Stimulated activated CD8-positive, alpha-beta memory T cell treated with anti-CD3 and anti-CD28 coated beads, Interleukin-7, amount 100 ng/mL, for 24 hours (primary cell): ENCODE measurements at regions not wholly inside any gene's neighbourhood (a gene's known extent, or its start where the extent isn't known, plus 50 kb on each side); places are given as distances from the start of the nearest gene placed in this dataset.
"Not testable (repeated sequence)": the region's sequence is repeated elsewhere in the genome, so short reads cannot be mapped to it uniquely, and the experiment has no call there.

ENCODE experiments used
- DNase-seq: peaks from one replicate; pipeline ENCODE4 v3.0.0-alpha.2; 2020; ENCODE audit warnings: low read depth

DNA sequence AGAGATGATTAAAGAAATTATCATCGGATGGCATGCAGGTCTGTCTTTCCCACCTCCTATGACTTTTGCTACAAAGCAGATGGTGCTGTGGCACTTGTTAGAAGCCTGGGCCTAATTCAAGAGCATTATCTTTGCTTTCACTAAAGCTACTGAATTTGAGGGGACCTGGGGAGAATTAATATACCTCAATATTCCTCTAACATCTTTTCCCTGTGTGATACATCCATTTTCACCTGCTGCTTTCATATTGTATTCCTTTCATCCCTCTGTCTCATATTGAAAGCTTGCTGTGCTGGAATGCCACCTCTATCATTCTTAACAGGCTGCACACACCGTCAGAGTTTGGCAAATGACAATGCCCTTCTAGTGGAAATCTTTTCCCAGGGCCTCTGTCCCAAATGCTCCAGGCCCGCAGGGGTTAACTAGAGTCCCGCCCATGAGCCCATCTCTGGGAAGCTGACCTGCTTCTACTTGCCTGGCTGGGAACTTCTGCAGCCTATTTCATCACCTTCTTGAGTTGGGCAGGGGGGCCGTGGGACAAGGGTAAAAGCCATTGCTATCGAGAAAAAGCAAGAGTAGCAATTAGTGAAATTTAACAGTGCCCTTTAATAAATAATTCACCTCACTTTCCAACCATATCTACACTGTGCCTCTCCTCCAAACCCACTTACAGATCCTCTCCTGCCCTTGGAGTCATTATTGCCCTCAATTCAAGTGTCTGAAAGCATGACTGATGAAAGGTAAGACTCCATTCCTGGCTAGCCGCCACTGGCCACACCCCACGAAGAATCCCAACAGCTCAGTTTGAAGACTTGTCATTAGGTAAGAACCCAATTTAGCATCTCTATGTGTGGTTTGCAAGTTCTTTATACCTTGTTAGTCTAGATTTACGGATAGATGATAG, 126.7 kb upstream of the BTG1 start:
- no peak for DNase-seq

- DNase-seq: no peak
Observed at GRCh38 chr12:92271341-92271740, 125.7 kb upstream of the BTG1 start.

GRCh38 chr12:92270521-92270920, 124.9 kb upstream of the BTG1 start:
- DNase-seq: no peak

DNA sequence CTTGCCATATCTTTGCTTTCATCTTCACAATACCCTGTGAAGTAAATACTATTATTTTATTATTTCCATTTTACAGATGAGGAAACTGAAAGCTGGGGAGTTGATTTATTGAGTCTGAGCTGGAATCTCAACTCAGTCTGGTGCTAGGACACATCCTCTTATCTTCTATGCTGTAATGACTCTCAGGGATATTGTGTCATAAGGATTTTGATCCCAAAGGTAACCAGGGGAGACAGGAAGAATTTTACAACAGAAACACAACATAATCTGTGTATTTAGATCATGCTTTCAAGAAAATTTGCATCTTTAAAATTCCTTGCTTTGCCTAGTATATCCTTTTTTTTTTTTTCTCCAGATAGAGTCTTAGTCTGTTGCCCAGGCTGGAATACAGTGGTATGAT, 123.3 kb upstream of the BTG1 start:
- DNase-seq: no peak

GRCh38 chr12:92261692-92262091, 116.0 kb upstream of the BTG1 start:
- no peak for DNase-seq

DNA sequence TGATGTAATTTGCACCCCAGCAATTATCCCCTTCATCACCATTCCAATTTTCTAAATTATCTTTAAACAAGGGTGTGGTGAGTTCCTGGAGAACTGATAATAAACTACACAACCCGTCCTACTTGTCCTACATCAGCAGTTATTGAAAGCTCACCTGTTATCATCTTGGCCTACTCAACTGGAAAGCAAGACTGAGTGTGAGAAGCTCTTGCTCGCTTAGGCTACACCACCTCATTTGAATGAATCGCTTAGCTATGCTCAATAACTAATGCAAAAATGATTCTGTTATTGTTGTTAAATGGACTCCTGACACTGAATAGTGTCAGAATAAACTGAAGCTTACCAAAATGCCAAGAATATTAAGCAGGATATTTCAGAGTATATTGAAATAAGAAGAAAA, 115.4 kb upstream of the BTG1 start:
- no peak for DNase-seq

GRCh38 chr12:92259696-92260251, 114.1 kb upstream of the BTG1 start:
- no peak for DNase-seq

GRCh38 chr12:92259291-92259690, 113.6 kb upstream of the BTG1 start:
- DNase-seq: no peak

DNA sequence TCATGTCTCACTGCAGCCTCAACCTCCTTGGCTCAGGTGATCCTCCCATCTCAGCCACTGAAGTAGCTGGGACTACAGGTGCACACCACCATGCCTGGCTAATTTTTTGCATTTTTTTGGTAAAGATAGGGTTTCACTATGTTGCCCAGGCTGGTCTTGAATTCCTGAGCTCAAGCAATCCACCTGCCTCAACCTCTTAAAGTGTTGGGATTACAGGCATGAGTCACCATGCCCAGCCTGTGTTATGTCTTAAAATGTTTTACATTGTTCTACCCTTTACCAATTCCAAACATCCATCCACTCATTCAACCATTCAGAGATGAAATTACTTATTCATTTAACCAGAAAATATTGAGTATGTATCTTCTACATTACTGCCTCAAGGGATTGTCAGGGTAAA, 111.6 kb upstream of the BTG1 start:
- no peak for DNase-seq

GRCh38 chr12:92255741-92256140, 110.1 kb upstream of the BTG1 start:
- DNase-seq: no peak

GRCh38 chr12:92253301-92253700, 107.7 kb upstream of the BTG1 start:
- no peak for DNase-seq

DNA sequence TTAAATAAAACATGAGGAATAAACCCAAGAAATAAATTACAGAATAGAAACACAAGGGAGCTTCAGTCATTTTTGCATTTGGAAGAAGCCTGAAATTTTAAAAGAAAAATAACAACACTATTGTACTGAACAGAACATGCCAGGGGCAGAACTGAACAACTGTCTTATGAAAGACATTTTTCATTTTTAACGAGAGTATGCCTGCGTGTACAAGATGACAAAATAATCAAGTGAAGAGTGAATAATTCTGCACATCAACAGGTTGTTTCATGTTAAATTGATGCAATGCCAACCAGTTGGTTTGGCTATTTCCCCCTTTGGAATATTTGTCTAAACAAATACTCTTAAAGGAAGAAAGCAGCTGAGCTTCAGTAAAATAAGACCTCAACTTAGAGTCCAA, 103.3 kb upstream of the BTG1 start:
- no peak for DNase-seq

DNA sequence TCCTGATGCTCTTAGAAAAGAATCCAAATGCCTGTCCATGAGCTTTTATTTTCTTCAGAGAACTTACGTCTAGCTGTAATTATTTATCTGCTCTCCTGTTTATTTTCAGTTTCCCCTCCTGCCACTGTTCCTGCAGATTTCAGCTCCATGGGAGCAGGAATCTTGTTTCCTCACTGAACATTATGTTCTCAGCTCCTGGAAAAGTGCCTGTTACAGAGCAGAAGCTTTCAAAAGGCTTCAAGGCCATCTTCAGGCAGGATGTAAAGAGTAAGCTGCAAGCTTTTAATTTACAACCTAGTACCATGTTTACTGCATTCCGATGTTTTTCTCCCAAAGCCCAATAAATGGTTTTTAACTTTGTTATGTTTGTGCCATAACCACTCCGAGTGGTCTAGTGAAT, 98.4 kb upstream of the BTG1 start:
- DNase-seq: no peak

- DNase-seq: no peak
Observed at GRCh38 chr12:92242907-92243306, 97.3 kb upstream of the BTG1 start.

- DNase-seq: no peak
Observed at GRCh38 chr12:92237762-92238523, 92.3 kb upstream of the BTG1 start.

DNA sequence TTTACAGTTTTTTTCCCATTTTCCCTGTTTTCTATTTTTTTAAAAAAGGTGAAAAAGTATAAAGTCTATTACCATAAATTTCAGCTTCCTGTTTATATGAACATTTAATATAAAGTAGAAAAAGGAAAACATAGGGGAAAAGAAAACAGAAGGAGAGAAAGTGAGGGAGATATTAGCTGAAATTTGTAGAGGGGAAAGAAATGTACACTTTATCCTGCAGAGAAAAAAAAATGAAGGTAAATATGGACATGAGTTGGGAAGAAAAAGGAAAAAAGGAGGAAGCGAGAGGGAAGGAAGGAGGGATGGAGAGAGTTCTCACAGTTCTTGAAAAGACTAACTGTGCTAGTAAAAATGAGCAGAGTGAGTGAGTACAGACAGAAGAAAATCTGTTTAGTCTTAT, 91.6 kb upstream of the BTG1 start:
- no peak for DNase-seq

DNA sequence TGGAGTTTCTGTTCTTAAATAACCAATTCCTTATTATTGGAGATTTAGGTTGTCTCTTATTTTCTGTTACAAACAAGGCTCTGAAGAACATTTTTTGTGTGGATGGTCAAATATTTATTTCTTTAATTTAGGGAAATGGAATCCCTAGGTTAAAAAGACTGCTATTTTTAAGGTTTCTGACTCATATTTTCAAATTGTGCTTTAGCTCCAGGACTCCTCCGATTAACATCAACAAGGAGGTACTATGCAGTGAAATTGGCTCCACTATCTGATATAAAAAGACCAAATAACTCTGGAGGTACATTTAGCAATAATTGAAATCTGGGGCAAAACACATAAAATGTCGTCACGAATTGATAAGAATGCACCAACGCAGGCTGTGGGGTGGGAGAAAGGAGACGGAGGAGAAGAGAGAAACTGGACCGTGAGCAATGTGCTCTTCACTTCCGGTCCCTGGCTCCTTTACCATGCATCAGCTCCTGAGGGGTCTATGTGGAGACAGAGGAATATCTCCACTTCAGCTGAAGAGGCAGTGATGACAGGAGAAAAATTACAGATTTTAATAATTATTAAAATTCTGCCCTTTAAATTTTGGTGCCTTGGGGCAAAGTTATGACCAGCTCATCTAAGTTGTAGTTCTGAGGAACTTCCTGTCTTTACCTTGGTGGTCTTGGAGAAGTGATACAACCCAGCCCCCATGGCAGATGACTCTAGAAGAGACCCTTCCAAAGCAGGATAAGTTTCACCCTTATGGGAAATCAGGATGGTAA, 90.2 kb upstream of the BTG1 start:
- no peak for DNase-seq

GRCh38 chr12:92234533-92234932, 88.9 kb upstream of the BTG1 start:
- DNase-seq: no peak

GRCh38 chr12:92233346-92234015, 87.8 kb upstream of the BTG1 start:
- DNase-seq: no peak

GRCh38 chr12:92232371-92232932, 86.8 kb upstream of the BTG1 start:
- DNase-seq: not testable (repeated sequence)

DNA sequence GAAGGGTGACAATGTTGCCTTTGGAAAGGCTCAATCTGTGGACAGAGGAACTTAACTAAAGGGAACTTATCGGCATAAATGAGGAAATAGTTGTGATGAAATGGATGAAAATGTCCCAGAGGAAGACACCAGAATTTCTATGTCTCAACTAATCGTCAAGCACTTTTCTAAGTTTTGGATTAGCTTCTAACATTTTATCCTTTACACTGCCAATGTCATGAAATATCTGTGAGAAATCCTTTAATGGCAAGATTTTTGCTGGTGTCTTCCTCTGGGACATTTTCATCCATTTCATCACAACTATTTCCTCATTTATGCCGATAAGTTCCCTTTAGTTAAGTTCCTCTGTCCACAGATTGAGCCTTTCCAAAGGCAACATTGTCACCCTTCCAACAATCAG, 86.3 kb upstream of the BTG1 start:
- not testable (repeated sequence) for DNase-seq
